Mesenchymal stem cell (in vitro differentiated cells and primary cell): ENCODE measurements at regions not wholly inside any gene's neighbourhood (a gene's known extent, or its start where the extent isn't known, plus 50 kb on each side); places are given as distances from the start of the nearest gene placed in this dataset.
"Not testable (repeated sequence)": the region's sequence is repeated elsewhere in the genome, so short reads cannot be mapped to it uniquely, and the experiment has no call there.

Source experiments
- DNase-seq: peaks from one replicate; pipeline ENCODE4 v3.0.0-alpha.2; 2013
- H2AFZ ChIP-seq: one replicate; pipeline ENCODE4 v1.6.1; 2013; ENCODE audit warnings: low read depth, mild to moderate bottlenecking, control low read depth, inconsistent platforms, low read length, moderate library complexity
- H2AK5ac ChIP-seq: 2 replicates; pipeline ENCODE4 v1.6.1; 2013; ENCODE audit warnings: low read length, moderate library complexity, mild to moderate bottlenecking, inconsistent platforms; ENCODE audit not compliant: severe bottlenecking
- H2BK120ac ChIP-seq: one replicate; pipeline ENCODE4 v1.6.1; 2013; ENCODE audit warnings: low read depth, mild to moderate bottlenecking, inconsistent platforms, low read length, moderate library complexity
- H2BK12ac ChIP-seq, 2 experiments: one replicate each; pipeline ENCODE4 v1.6.1; 2013; ENCODE audit warnings: inconsistent platforms in 2 of 2, low read length in 2 of 2, mild to moderate bottlenecking in 2 of 2, moderate library complexity in 2 of 2, control low read depth in 1 of 2
- H2BK15ac ChIP-seq: one replicate; pipeline ENCODE4 v1.6.1; 2013; ENCODE audit warnings: mild to moderate bottlenecking, low read depth, inconsistent platforms; ENCODE audit not compliant: poor library complexity, severe bottlenecking
- H2BK5ac ChIP-seq: 2 replicates; pipeline ENCODE4 v1.6.1; 2013; ENCODE audit warnings: low read depth, mild to moderate bottlenecking, low read length, control low read depth, inconsistent platforms; ENCODE audit not compliant: poor library complexity, severe bottlenecking
- H3K14ac ChIP-seq, 2 experiments: one replicate each; pipeline ENCODE4 v1.6.1; 2013; ENCODE audit warnings: inconsistent platforms in 2 of 2, low read length in 2 of 2, control low read depth in 1 of 2, mild to moderate bottlenecking in 1 of 2, moderate library complexity in 1 of 2
- H3K18ac ChIP-seq, 2 experiments: one replicate each; pipeline ENCODE4 v1.6.1; 2013; ENCODE audit warnings: inconsistent platforms in 2 of 2, low read length in 2 of 2, control low read depth in 1 of 2, low read depth in 1 of 2, mild to moderate bottlenecking in 1 of 2
- H3K23ac ChIP-seq, 2 experiments: one replicate each; pipeline ENCODE4 v1.6.1; 2013; ENCODE audit warnings: inconsistent platforms in 2 of 2, low read length in 2 of 2, mild to moderate bottlenecking in 2 of 2, moderate library complexity in 2 of 2, control low read depth in 1 of 2
- H3K27ac ChIP-seq: 2 replicates; pipeline ENCODE4 v1.5.1; 2013; ENCODE audit warnings: mild to moderate bottlenecking, moderate library complexity, low read length, control low read depth, inconsistent platforms; ENCODE audit not compliant: poor library complexity, severe bottlenecking
- H3K27me3 ChIP-seq, 2 experiments: 2 replicates each; pipeline versions ENCODE4 v1.6.1 to v1.7.0; 2013; ENCODE audit warnings: low read length in 2 of 2, mild to moderate bottlenecking in 2 of 2, moderate library complexity in 2 of 2, control low read depth in 1 of 2, inconsistent platforms in 1 of 2; ENCODE audit not compliant: control insufficient read depth in 1 of 2, insufficient read depth in 1 of 2
- H3K36me3 ChIP-seq, 2 experiments: 2 replicates each; pipeline versions ENCODE4 v1.6.1 to v1.7.0; 2013; ENCODE audit warnings: low read length in 2 of 2, control low read depth in 1 of 2, inconsistent platforms in 1 of 2, low read depth in 1 of 2, mild to moderate bottlenecking in 1 of 2; ENCODE audit not compliant: insufficient read depth in 2 of 2, control insufficient read depth in 1 of 2
- H3K4ac ChIP-seq, 2 experiments: one replicate each; pipeline ENCODE4 v1.6.1; 2013; ENCODE audit warnings: inconsistent platforms in 2 of 2, low read length in 2 of 2, mild to moderate bottlenecking in 2 of 2, moderate library complexity in 2 of 2, control low read depth in 1 of 2, low read depth in 1 of 2
- H3K4me1 ChIP-seq: 2 replicates; pipeline ENCODE4 v1.6.1; 2013; ENCODE audit warnings: low read depth, low read length, control low read depth; ENCODE audit not compliant: control insufficient read depth, insufficient read depth
- H3K4me2 ChIP-seq: 2 replicates; pipeline ENCODE4 v1.6.1; 2013; ENCODE audit warnings: low read length, mild to moderate bottlenecking, inconsistent platforms; ENCODE audit not compliant: poor library complexity, severe bottlenecking
- H3K4me3 ChIP-seq, 2 experiments: 2 replicates each; pipeline versions ENCODE4 v1.5.1 to v1.7.0; 2013; ENCODE audit warnings: low read length in 2 of 2, mild to moderate bottlenecking in 2 of 2, control low read depth in 1 of 2, low read depth in 1 of 2; ENCODE audit not compliant: insufficient read depth in 1 of 2
- H3K79me1 ChIP-seq: replicated peaks from 2 replicates; pipeline ENCODE4 v1.6.1; 2013; ENCODE audit warnings: mild to moderate bottlenecking, control low read depth, low read length, inconsistent platforms; ENCODE audit not compliant: poor library complexity, severe bottlenecking
- H3K9ac ChIP-seq: 2 replicates; pipeline ENCODE4 v1.7.0; 2013; ENCODE audit warnings: mild to moderate bottlenecking, low read length, moderate library complexity
- H3K9me3 ChIP-seq: 2 replicates; pipeline ENCODE4 v1.7.0; 2013; ENCODE audit warnings: mild to moderate bottlenecking, low read length; ENCODE audit not compliant: control insufficient read depth
- H4K8ac ChIP-seq: one replicate; pipeline ENCODE4 v1.6.1; 2013; ENCODE audit warnings: inconsistent platforms, mild to moderate bottlenecking, low read length, moderate library complexity
- H4K91ac ChIP-seq: one replicate; pipeline ENCODE4 v1.6.1; 2013; ENCODE audit warnings: mild to moderate bottlenecking, low read length, inconsistent platforms
- WGBS: methylation state at CpG from one replicate; pipeline ENCODE4 v1.1.7; 2013; ENCODE audit warnings: mixed read lengths; 5-methylcytosine and 5-hydroxymethylcytosine counted together

- Histone ChIP-seq H3K4me1 (peaks cover 5% of the 10 kb centered on the region), H3K4me3 (no peak overlapping the region), H2BK120ac (no peak overlapping the region), H3K79me1 (no peaks in the 10 kb centered on the region), H2AFZ (no peak overlapping the region), H2AK5ac (no peak overlapping the region), H2BK12ac (no peak overlapping the region), H3K9me3 (no peaks in the 10 kb centered on the region), H3K27me3 (no peaks in the 10 kb centered on the region), H3K4me2 (no peak overlapping the region), H4K91ac (no peak overlapping the region), H3K36me3 (no peaks in the 10 kb centered on the region), H3K27ac (no peak overlapping the region), H2BK5ac (no peak overlapping the region), H3K23ac (no peak overlapping the region), H3K9ac (no peak overlapping the region), H3K14ac (peak overlapping the region in 1 of 2 experiments; percentile 39), H2BK15ac (no peak overlapping the region), H4K8ac (no peak overlapping the region), H3K18ac (no peak overlapping the region), H3K4ac (no peak overlapping the region)
- WGBS = 95% methylated on average over 4 of the region's 4 CpGs
- no peak for DNase-seq
Measured at GRCh38 chr10:78672918-78673317, 395.8 kb upstream of the ZMIZ1 start.

- not testable (repeated sequence) for H2AK5ac ChIP-seq, H3K27me3 ChIP-seq, H3K4me2 ChIP-seq, H3K79me1 ChIP-seq, H3K36me3 ChIP-seq, H2BK15ac ChIP-seq, DNase-seq, H3K18ac ChIP-seq, H3K4ac ChIP-seq, H4K8ac ChIP-seq, H4K91ac ChIP-seq, H3K4me3 ChIP-seq, H2AFZ ChIP-seq, H2BK120ac ChIP-seq, H3K9ac ChIP-seq, H3K14ac ChIP-seq, H2BK12ac ChIP-seq, H3K23ac ChIP-seq, H3K27ac ChIP-seq, H3K9me3 ChIP-seq, H2BK5ac ChIP-seq
- peaks cover 11% of the 10 kb centered on the region for H3K4me1 ChIP-seq
- 96% methylated on average over 5 of the region's 7 CpGs for WGBS
Measured at GRCh38 chr10:78681141-78681540, 387.6 kb upstream of the ZMIZ1 start.

GRCh38 chr10:78681986-78682385 is 386.8 kb upstream of the ZMIZ1 start:
- H3K79me1 ChIP-seq, H3K4me2 ChIP-seq, H2AK5ac ChIP-seq, H3K18ac ChIP-seq, H2BK15ac ChIP-seq, DNase-seq, H3K9me3 ChIP-seq, H2BK120ac ChIP-seq, H3K14ac ChIP-seq, H2BK12ac ChIP-seq, H3K36me3 ChIP-seq, H2BK5ac ChIP-seq, H4K91ac ChIP-seq, H3K27ac ChIP-seq, H2AFZ ChIP-seq, H3K4me3 ChIP-seq, H4K8ac ChIP-seq, H3K27me3 ChIP-seq, H3K4ac ChIP-seq, H3K23ac ChIP-seq, H3K9ac ChIP-seq: not testable (repeated sequence)
- 92% methylated on average over 10 of the region's 10 CpGs for WGBS
- peaks cover 14% of the 10 kb centered on the region for H3K4me1 ChIP-seq

- H3K4me3 ChIP-seq = no peak overlapping the region
- no peak overlapping the region for H3K4me2 ChIP-seq
- 55% methylated on average over 9 of the region's 9 CpGs for WGBS
Measured at GRCh38 chr10:78684947-78685346, 383.8 kb upstream of the ZMIZ1 start.

More at GRCh38 chr10:78684947-78685346, 383.8 kb upstream of the ZMIZ1 start:
- H3K4me1 ChIP-seq = peaks cover 27% of the 10 kb centered on the region
- H3K23ac ChIP-seq = no peak overlapping the region
- H3K36me3 ChIP-seq = no peaks in the 10 kb centered on the region
- no peak overlapping the region for H2BK12ac ChIP-seq
- no peaks in the 10 kb centered on the region for H3K27me3 ChIP-seq
- H3K14ac ChIP-seq = no peak overlapping the region
- H3K4ac ChIP-seq = no peak overlapping the region
- H4K8ac ChIP-seq = no peak overlapping the region
- no peaks in the 10 kb centered on the region for H3K79me1 ChIP-seq
- no peak overlapping the region for H2BK15ac ChIP-seq
- no peak overlapping the region for H3K27ac ChIP-seq
- H2BK5ac ChIP-seq = no peak overlapping the region
- H3K18ac ChIP-seq = no peak overlapping the region
- H3K9ac ChIP-seq = no peak overlapping the region
- H2AK5ac ChIP-seq = peak overlapping the region; percentile 63
- no peak overlapping the region for H4K91ac ChIP-seq
- H2AFZ ChIP-seq = no peak overlapping the region
- no peak overlapping the region for H2BK120ac ChIP-seq
- H3K9me3 ChIP-seq = no peaks in the 10 kb centered on the region
- no peak for DNase-seq
